ENCODE measurements at regions not wholly inside any gene's neighbourhood (a gene's known extent, or its start where the extent isn't known, plus 50 kb on each side); places are given as distances from the start of the nearest gene placed in this dataset.

DNA sequence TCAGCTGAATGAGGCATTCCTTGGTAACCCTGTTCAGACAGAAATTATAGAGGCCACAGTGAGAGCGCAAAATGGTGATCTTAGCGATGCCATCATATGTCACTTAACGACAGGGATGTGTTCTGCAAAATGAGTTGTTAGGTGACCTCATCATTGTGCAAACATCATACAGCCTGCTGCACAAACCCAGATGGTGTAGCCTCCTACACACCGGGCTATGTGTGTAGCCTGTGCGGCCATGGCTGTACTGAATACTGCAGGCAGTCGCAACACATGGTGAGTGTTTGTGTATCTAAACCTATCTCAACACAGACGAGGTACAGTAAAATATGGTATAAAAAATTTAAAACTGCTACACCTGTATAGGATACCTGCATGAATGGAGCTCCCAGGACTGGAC lies 234.1 kb upstream of the PMEPA1 start:
- TF ChIP-seq EZH2phosphoT487 (IDR thresholded peaks at IDR 0.05; ENCODE audit: borderline replicate concordance) (no peak), POLR2A (IDR thresholded peaks at IDR 0.05; ENCODE audit: borderline replicate concordance, extremely low read depth, insufficient read depth, insufficient read length) (no peak), EZH2 (IDR thresholded peaks at IDR 0.05) (no peak)
- TF ChIP-seq, protein P1, sequence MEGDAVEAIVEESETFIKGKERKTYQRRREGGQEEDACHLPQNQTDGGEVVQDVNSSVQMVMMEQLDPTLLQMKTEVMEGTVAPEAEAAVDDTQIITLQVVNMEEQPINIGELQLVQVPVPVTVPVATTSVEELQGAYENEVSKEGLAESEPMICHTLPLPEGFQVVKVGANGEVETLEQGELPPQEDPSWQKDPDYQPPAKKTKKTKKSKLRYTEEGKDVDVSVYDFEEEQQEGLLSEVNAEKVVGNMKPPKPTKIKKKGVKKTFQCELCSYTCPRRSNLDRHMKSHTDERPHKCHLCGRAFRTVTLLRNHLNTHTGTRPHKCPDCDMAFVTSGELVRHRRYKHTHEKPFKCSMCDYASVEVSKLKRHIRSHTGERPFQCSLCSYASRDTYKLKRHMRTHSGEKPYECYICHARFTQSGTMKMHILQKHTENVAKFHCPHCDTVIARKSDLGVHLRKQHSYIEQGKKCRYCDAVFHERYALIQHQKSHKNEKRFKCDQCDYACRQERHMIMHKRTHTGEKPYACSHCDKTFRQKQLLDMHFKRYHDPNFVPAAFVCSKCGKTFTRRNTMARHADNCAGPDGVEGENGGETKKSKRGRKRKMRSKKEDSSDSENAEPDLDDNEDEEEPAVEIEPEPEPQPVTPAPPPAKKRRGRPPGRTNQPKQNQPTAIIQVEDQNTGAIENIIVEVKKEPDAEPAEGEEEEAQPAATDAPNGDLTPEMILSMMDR (IDR thresholded peaks at IDR 0.05 in 2 of 3, conservative IDR thresholded peaks at IDR 0.05 in 1 of 3; ENCODE audit: borderline replicate concordance in 1 of 3, insufficient read depth in 1 of 3, low read depth in 2 of 3, low read length in 2 of 3), result no peak

All from HCT116 (cell line).